ENCODE measurements at regions not wholly inside any gene's neighbourhood (a gene's known extent, or its start where the extent isn't known, plus 50 kb on each side); places are given as distances from the start of the nearest gene placed in this dataset.

- TF ChIP-seq CTCF (IDR thresholded peaks at IDR 0.05 in 2 of 3, conservative IDR thresholded peaks at IDR 0.05 in 1 of 3; ENCODE audit: borderline replicate concordance in 1 of 3, insufficient read depth in 1 of 3, low read depth in 2 of 3, low read length in 2 of 3) (no peak), REST (IDR thresholded peaks at IDR 0.05; ENCODE audit: low read depth) (no peak), POLR2A (IDR thresholded peaks at IDR 0.05; ENCODE audit: borderline replicate concordance, extremely low read depth, insufficient read depth, insufficient read length) (no peak), ZFX (IDR thresholded peaks at IDR 0.05) (no peak)
Observed at GRCh38 chr19:29410601-29411000, 115.2 kb upstream of the VSTM2B start.
